IMR-90 (cell line): ENCODE measurements at regions not wholly inside any gene's neighbourhood (a gene's known extent, or its start where the extent isn't known, plus 50 kb on each side); places are given as distances from the start of the nearest gene placed in this dataset.

Experiments
- ATAC-seq: fragments of 200-7000 bp; cut with Tn5 transposase; 2 replicates; pipeline ENCODE4 v1.9.1; 2020; ENCODE audit warnings: low read depth, mild to moderate bottlenecking, moderate library complexity
- BruUV-seq: library from RNA; stranded (reverse); fragments of 400-500 nt; replicated peaks from 2 replicates; lab custom pipeline; 2021; lab: Mats Ljungman, UMichigan
- CTCF ChIA-PET: fragments of 300-600 bp; formaldehyde crosslinking; extraction: SDS; loops from one replicate; lab custom pipeline; 2021; ENCODE audit warnings: antibody characterized with exemption; lab: Yijun Ruan, JAX
- POLR2A ChIA-PET: fragments of 300-600 bp; sonication (Branson Sonifier 250); formaldehyde crosslinking; loops from one replicate; lab custom pipeline; 2022; ENCODE audit warnings: antibody characterized with exemption; ENCODE audit not compliant: unreplicated experiment; lab: Charles Lee
- DNase-seq: peaks from one replicate; pipeline ENCODE4 v3.0.0; 2013
- H2AFZ ChIP-seq: replicated peaks from 2 replicates; pipeline ENCODE3; 2013; ENCODE audit warnings: low read length, mild to moderate bottlenecking; ENCODE audit not compliant: poor library complexity
- H2AK5ac ChIP-seq: 2 replicates; pipeline ENCODE4 v1.6.1; 2013; ENCODE audit warnings: low read depth, low read length, inconsistent platforms
- H2AK9ac ChIP-seq: replicated peaks from 2 replicates; pipeline ENCODE3; 2013; ENCODE audit warnings: mild to moderate bottlenecking, low read depth, low read length, moderate library complexity; ENCODE audit not compliant: poor library complexity
- H2BK120ac ChIP-seq: 2 replicates; pipeline ENCODE4 v1.6.1; 2013; ENCODE audit warnings: low read depth, low read length, inconsistent platforms
- H2BK15ac ChIP-seq: 3 replicates; pipeline ENCODE4 v1.6.1; 2013; ENCODE audit warnings: low read depth, low read length, inconsistent platforms
- H2BK20ac ChIP-seq: 2 replicates; pipeline ENCODE4 v1.6.1; 2013; ENCODE audit warnings: low read depth, mild to moderate bottlenecking, inconsistent platforms, low read length, moderate library complexity
- H2BK5ac ChIP-seq: 2 replicates; pipeline ENCODE4 v1.6.1; 2013; ENCODE audit warnings: mild to moderate bottlenecking, low read depth, low read length, inconsistent platforms; ENCODE audit not compliant: poor library complexity, severe bottlenecking
- H3K14ac ChIP-seq: replicated peaks from 2 replicates; pipeline ENCODE4 v1.6.1; 2013; ENCODE audit warnings: low read depth, low read length, inconsistent platforms
- H3K18ac ChIP-seq: 2 replicates; pipeline ENCODE4 v1.6.1; 2013; ENCODE audit warnings: low read depth, low read length, control low read depth
- H3K23ac ChIP-seq: 2 replicates; pipeline ENCODE4 v1.6.1; 2013; ENCODE audit warnings: low read depth, low read length, inconsistent platforms
- H3K27ac ChIP-seq: 2 replicates; pipeline ENCODE4 v1.5.1; 2013; ENCODE audit warnings: mild to moderate bottlenecking, control low read depth, low read length; ENCODE audit not compliant: insufficient read depth
- H3K27me3 ChIP-seq: 2 replicates; pipeline ENCODE4 v1.6.1; 2013; ENCODE audit warnings: low read length; ENCODE audit not compliant: control insufficient read depth, insufficient read depth
- H3K36me3 ChIP-seq: 2 replicates; pipeline ENCODE4 v1.6.1; 2013; ENCODE audit warnings: low read length, mixed read lengths; ENCODE audit not compliant: control insufficient read depth, insufficient read depth
- H3K4ac ChIP-seq: 2 replicates; pipeline ENCODE4 v1.6.1; 2013; ENCODE audit warnings: low read depth, low read length, inconsistent platforms
- H3K4me1 ChIP-seq: 2 replicates; pipeline ENCODE4 v1.6.1; 2013; ENCODE audit warnings: low read length, mixed read lengths; ENCODE audit not compliant: control insufficient read depth, insufficient read depth
- H3K4me2 ChIP-seq: 2 replicates; pipeline ENCODE4 v1.6.1; 2013; ENCODE audit warnings: low read depth, mild to moderate bottlenecking, control low read depth, low read length, moderate library complexity
- H3K4me3 ChIP-seq: 2 replicates; pipeline ENCODE4 v1.5.1; 2013; ENCODE audit warnings: low read depth, mild to moderate bottlenecking, control low read depth, low read length, moderate library complexity; ENCODE audit not compliant: insufficient read depth
- H3K56ac ChIP-seq: 2 replicates; pipeline ENCODE4 v1.6.1; 2013; ENCODE audit warnings: low read length, inconsistent platforms; ENCODE audit not compliant: insufficient read depth; ENCODE audit errors: extremely low read depth
- H3K79me1 ChIP-seq, 2 experiments: 2 replicates each; pipeline ENCODE4 v1.6.1; 2013; ENCODE audit warnings: low read length in 2 of 2, inconsistent platforms in 1 of 2, low read depth in 1 of 2
- H3K9ac ChIP-seq: 2 replicates; pipeline ENCODE4 v1.6.1; 2013; ENCODE audit warnings: low read depth, low read length, control low read depth
- H3K9me1 ChIP-seq: 2 replicates; pipeline ENCODE4 v1.6.1; 2013; ENCODE audit warnings: low read length, inconsistent platforms; ENCODE audit not compliant: insufficient read depth
- H3K9me3 ChIP-seq: 2 replicates; pipeline ENCODE4 v1.6.1; 2013; ENCODE audit warnings: low read length; ENCODE audit not compliant: control insufficient read depth, insufficient read depth
- H4K20me1 ChIP-seq: 2 replicates; pipeline ENCODE4 v1.6.1; 2013; ENCODE audit warnings: low read length, inconsistent platforms; ENCODE audit not compliant: insufficient read depth
- H4K5ac ChIP-seq: 2 replicates; pipeline ENCODE4 v1.6.1; 2013; ENCODE audit warnings: mild to moderate bottlenecking, low read depth, low read length, control low read depth
- H4K8ac ChIP-seq, 2 experiments: 2 replicates each; pipeline ENCODE4 v1.6.1; 2013; ENCODE audit warnings: low read depth in 2 of 2, low read length in 2 of 2, control low read depth in 1 of 2, inconsistent platforms in 1 of 2
- H4K91ac ChIP-seq: 2 replicates; pipeline ENCODE4 v1.6.1; 2013; ENCODE audit warnings: low read depth, low read length, inconsistent platforms; ENCODE audit not compliant: insufficient read depth
- BHLHE40 ChIP-seq: fragments of 150-350 bp; IDR thresholded peaks from 2 replicates; pipeline ENCODE4 v1.6.1; 2016; ENCODE audit warnings: mild to moderate bottlenecking, low read depth, low read length
- CEBPB ChIP-seq: IDR thresholded peaks from 2 replicates; pipeline ENCODE4 v1.6.1; 2012; ENCODE audit warnings: low read depth, low read length, improper control_type of control experiment
- CHD1 ChIP-seq: IDR thresholded peaks from 2 replicates; pipeline ENCODE4 v1.6.1; 2012; ENCODE audit warnings: low read depth, low read length, improper control_type of control experiment
- FOS ChIP-seq: fragments of 150-350 bp; IDR thresholded peaks from 2 replicates; pipeline ENCODE4 v1.6.1; 2016; ENCODE audit warnings: low read depth, low read length
- MAFK ChIP-seq: IDR thresholded peaks from 2 replicates; pipeline ENCODE4 v1.6.1; 2012; ENCODE audit warnings: low read depth, low read length, improper control_type of control experiment
- NFE2L2 ChIP-seq: fragments of 150-350 bp; IDR thresholded peaks from 2 replicates; pipeline ENCODE4 v1.6.1; 2016; ENCODE audit warnings: low read depth, mild to moderate bottlenecking, low read length
- RAD21 ChIP-seq: IDR thresholded peaks from 2 replicates; pipeline ENCODE4 v1.6.1; 2012; ENCODE audit warnings: low read length, improper control_type of control experiment
- RCOR1 ChIP-seq: IDR thresholded peaks from 2 replicates; pipeline ENCODE4 v1.6.1; 2012; ENCODE audit warnings: mild to moderate bottlenecking, low read length, improper control_type of control experiment; ENCODE audit not compliant: insufficient replicate concordance
- RFX5 ChIP-seq: IDR thresholded peaks from 2 replicates; pipeline ENCODE4 v1.8.0; 2012; ENCODE audit warnings: low read depth, mild to moderate bottlenecking, low read length, moderate library complexity
- SMC3 ChIP-seq: fragments of 150-350 bp; IDR thresholded peaks from 2 replicates; pipeline ENCODE4 v1.6.1; 2016; ENCODE audit warnings: low read depth, mild to moderate bottlenecking, antibody characterized with exemption, low read length, moderate library complexity
- WGBS, 2 experiments: methylation state at CpG; one replicate each; pipeline versions ENCODE4 v1.1.5 to v1.1.7; 2013; ENCODE audit warnings: missing lambda C conversion rate in 2 of 2; ENCODE audit not compliant: insufficient read length in 1 of 2; ENCODE audit errors: extremely low coverage in 2 of 2; 5-methylcytosine and 5-hydroxymethylcytosine counted together
- dilution Hi-C: fragments of 300-500 bp; cut with HindIII; formaldehyde crosslinking; loops from one replicate; pipeline ENCODE4 v1.14.3; 2018; ENCODE audit warnings: low sequenced_read_pairs; ENCODE audit not compliant: unreplicated experiment
- in situ Hi-C: fragments of 300-500 bp; cut with MboI; formaldehyde crosslinking; loops from 3 replicates; pipeline ENCODE4 v1.14.3; 2019; ENCODE audit warnings: low sequenced_read_pairs, inconsistent platforms, mixed read lengths
- intact Hi-C: fragments of 100-400 bp; cut with micrococcal nuclease; formaldehyde crosslinking; loops from 2 replicates; pipeline ENCODE4 v1.10.0; 2022
- TF ChIP-seq, protein P1 (sequence below): fragments of 150-350 bp; IDR thresholded peaks from 2 replicates; pipeline ENCODE4 v1.6.1; 2016; ENCODE audit warnings: low read depth, mild to moderate bottlenecking, low read length, moderate library complexity, borderline replicate concordance

DNA sequence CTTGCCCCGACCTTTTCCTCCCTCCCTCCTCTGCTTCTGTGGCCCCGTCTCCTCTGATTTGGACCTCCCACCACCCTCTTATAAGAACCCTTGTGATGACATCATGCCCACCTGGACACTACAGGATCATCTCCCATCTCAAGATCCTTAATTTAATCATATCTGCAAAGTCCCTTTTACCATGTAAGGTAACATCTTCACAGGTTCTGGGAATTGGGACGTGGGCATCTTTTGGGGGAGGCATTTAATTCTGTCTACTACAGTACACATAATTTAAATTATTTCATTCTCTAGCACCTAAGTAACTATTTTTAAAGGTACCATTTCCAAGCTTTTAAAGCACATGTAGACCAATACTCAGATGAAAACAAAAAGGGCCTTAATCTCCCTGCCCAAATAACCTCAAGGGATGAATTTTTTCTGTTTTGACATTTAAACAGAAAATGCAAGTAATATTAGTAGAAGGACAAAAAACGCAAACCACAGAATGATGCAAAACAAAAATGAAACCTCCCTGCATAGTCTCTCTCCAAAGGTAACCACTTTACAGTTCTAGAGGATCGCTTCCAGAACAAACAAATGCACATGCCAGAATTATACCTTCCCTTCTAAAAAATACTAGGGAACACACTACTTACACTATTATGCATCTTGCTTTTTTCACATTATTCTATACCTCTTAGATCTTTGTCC, 222.1 kb downstream of the AACS start:
- ATAC-seq (no peak), DNase-seq (no peak)
- no peaks in the 10 kb centered on the region for H3K79me1 ChIP-seq
- dilution Hi-C loops (no loop called here), intact Hi-C loops (no loop called here), in situ Hi-C loops (no loop called here)
- no peaks in the 10 kb centered on the region for H3K9me1 ChIP-seq
- no peak overlapping the region for H4K91ac ChIP-seq
- no peak overlapping the region for H3K4ac ChIP-seq
- no peaks in the 10 kb centered on the region for H3K27me3 ChIP-seq
- TF ChIP-seq RFX5 (no peak), CHD1 (no peak), SMC3 (no peak), CEBPB (no peak), FOS (no peak), MAFK (no peak), BHLHE40 (no peak), RAD21 (no peak), RCOR1 (no peak), NFE2L2 (no peak)
- TF ChIP-seq, protein P1, sequence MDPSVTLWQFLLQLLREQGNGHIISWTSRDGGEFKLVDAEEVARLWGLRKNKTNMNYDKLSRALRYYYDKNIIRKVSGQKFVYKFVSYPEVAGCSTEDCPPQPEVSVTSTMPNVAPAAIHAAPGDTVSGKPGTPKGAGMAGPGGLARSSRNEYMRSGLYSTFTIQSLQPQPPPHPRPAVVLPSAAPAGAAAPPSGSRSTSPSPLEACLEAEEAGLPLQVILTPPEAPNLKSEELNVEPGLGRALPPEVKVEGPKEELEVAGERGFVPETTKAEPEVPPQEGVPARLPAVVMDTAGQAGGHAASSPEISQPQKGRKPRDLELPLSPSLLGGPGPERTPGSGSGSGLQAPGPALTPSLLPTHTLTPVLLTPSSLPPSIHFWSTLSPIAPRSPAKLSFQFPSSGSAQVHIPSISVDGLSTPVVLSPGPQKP = no peak
- no peak overlapping the region for H3K9ac ChIP-seq
- H2BK120ac ChIP-seq = no peak overlapping the region
- no peak overlapping the region for H3K14ac ChIP-seq
- no peak overlapping the region for H2BK5ac ChIP-seq
- no peak overlapping the region for H2AFZ ChIP-seq
- H3K23ac ChIP-seq = no peak overlapping the region
- no peak overlapping the region for H2BK15ac ChIP-seq
- no peak overlapping the region for H4K8ac ChIP-seq
- H3K4me3 ChIP-seq = no peak overlapping the region
- no peak overlapping the region for H3K4me2 ChIP-seq
- H2AK9ac ChIP-seq = no peak overlapping the region
- H3K56ac ChIP-seq = no peak overlapping the region
- no peak overlapping the region for H4K5ac ChIP-seq
- ChIA-PET POLR2A (no interaction called here), CTCF (no interaction called here)
- no TSS peak for BruUV-seq
- no peaks in the 10 kb centered on the region for H3K4me1 ChIP-seq
- no peak overlapping the region for H2AK5ac ChIP-seq
- H2BK20ac ChIP-seq = no peak overlapping the region
- no peaks in the 10 kb centered on the region for H3K36me3 ChIP-seq
- H3K18ac ChIP-seq = no peak overlapping the region
- H4K20me1 ChIP-seq = no peaks in the 10 kb centered on the region
- WGBS, 2 experiments = 33% methylated on average over 3 of the region's 5 CpGs; no CpG with 5 or more reads in 1 of the 2 experiments
- H3K9me3 ChIP-seq = peaks cover 14% of the 10 kb centered on the region
- no peak overlapping the region for H3K27ac ChIP-seq
